Rectal smooth muscle tissue (tissue), 1 donor: ENCODE measurements at regions not wholly inside any gene's neighbourhood (a gene's known extent, or its start where the extent isn't known, plus 50 kb on each side); places are given as distances from the start of the nearest gene placed in this dataset.

Experiments used
- H3K27ac ChIP-seq: one replicate; pipeline ENCODE4 v1.7.0; 2013; ENCODE audit warnings: low read depth, low read length, inconsistent platforms
- H3K27me3 ChIP-seq: one replicate; pipeline ENCODE4 v1.7.0; 2013; ENCODE audit warnings: low read length; ENCODE audit not compliant: control insufficient read depth, insufficient read depth
- H3K36me3 ChIP-seq: one replicate; pipeline ENCODE4 v1.7.0; 2013; ENCODE audit warnings: low read length; ENCODE audit not compliant: control insufficient read depth, insufficient read depth
- H3K4me1 ChIP-seq: one replicate; pipeline ENCODE4 v1.7.0; 2013; ENCODE audit warnings: low read length; ENCODE audit not compliant: control insufficient read depth, insufficient read depth
- H3K4me3 ChIP-seq: one replicate; pipeline ENCODE4 v1.7.0; 2013; ENCODE audit warnings: low read length
- H3K9ac ChIP-seq: one replicate; pipeline ENCODE4 v1.7.0; 2013; ENCODE audit warnings: low read length

GRCh38 chr2:220503431-220503830 lies 876.0 kb downstream of the SLC4A3 start:
- Histone ChIP-seq H3K4me3 (no peak overlapping the region), H3K9ac (no peak overlapping the region), H3K36me3 (no peaks in the 10 kb centered on the region), H3K27me3 (no peaks in the 10 kb centered on the region), H3K27ac (no peak overlapping the region), H3K4me1 (no peaks in the 10 kb centered on the region)

- no peak overlapping the region for H3K4me3 ChIP-seq
- no peaks in the 10 kb centered on the region for H3K27me3 ChIP-seq
- no peaks in the 10 kb centered on the region for H3K36me3 ChIP-seq
- no peak overlapping the region for H3K27ac ChIP-seq
- no peaks in the 10 kb centered on the region for H3K4me1 ChIP-seq
- H3K9ac ChIP-seq = no peak overlapping the region
Measured at GRCh38 chr2:220504938-220505503, 877.6 kb downstream of the SLC4A3 start.

- Histone ChIP-seq H3K36me3 (no peaks in the 10 kb centered on the region), H3K27ac (no peak overlapping the region), H3K9ac (no peak overlapping the region), H3K4me3 (no peak overlapping the region), H3K27me3 (no peaks in the 10 kb centered on the region), H3K4me1 (no peaks in the 10 kb centered on the region)
Measured at GRCh38 chr2:220506466-220506865, 879.0 kb downstream of the SLC4A3 start.

GRCh38 chr2:220509096-220509757 lies 881.8 kb downstream of the SLC4A3 start:
- Histone ChIP-seq H3K36me3 (no peaks in the 10 kb centered on the region), H3K27ac (no peak overlapping the region), H3K27me3 (no peaks in the 10 kb centered on the region), H3K4me1 (no peaks in the 10 kb centered on the region), H3K9ac (no peak overlapping the region), H3K4me3 (no peak overlapping the region)

- H3K4me3 ChIP-seq = no peak overlapping the region
- H3K27ac ChIP-seq = no peak overlapping the region
Measured at GRCh38 chr2:220509966-220510365, 882.5 kb downstream of the SLC4A3 start.

GRCh38 chr2:220510668-220511067 lies 883.2 kb downstream of the SLC4A3 start:
- no peak overlapping the region for H3K27ac ChIP-seq
- H3K9ac ChIP-seq = no peak overlapping the region
- no peaks in the 10 kb centered on the region for H3K4me1 ChIP-seq
- H3K36me3 ChIP-seq = no peaks in the 10 kb centered on the region
- H3K27me3 ChIP-seq = no peaks in the 10 kb centered on the region
- H3K4me3 ChIP-seq = no peak overlapping the region

More at GRCh38 chr2:220509966-220510365, 882.5 kb downstream of the SLC4A3 start:
- Histone ChIP-seq H3K4me1 (no peaks in the 10 kb centered on the region), H3K36me3 (no peaks in the 10 kb centered on the region), H3K9ac (no peak overlapping the region), H3K27me3 (no peaks in the 10 kb centered on the region)

- Histone ChIP-seq H3K36me3 (no peaks in the 10 kb centered on the region), H3K4me1 (no peaks in the 10 kb centered on the region), H3K4me3 (no peak overlapping the region), H3K27ac (no peak overlapping the region), H3K27me3 (no peaks in the 10 kb centered on the region), H3K9ac (no peak overlapping the region)
Measured at GRCh38 chr2:220512419-220512818, 885.0 kb downstream of the SLC4A3 start.

GRCh38 chr2:220513573-220514288 lies 886.3 kb downstream of the SLC4A3 start:
- H3K9ac ChIP-seq = no peak overlapping the region
- no peaks in the 10 kb centered on the region for H3K4me1 ChIP-seq
- no peak overlapping the region for H3K27ac ChIP-seq
- H3K4me3 ChIP-seq = no peak overlapping the region
- H3K27me3 ChIP-seq = no peaks in the 10 kb centered on the region
- H3K36me3 ChIP-seq = no peaks in the 10 kb centered on the region

GRCh38 chr2:220521551-220521950 lies 894.1 kb downstream of the SLC4A3 start:
- no peak overlapping the region for H3K27ac ChIP-seq
- H3K9ac ChIP-seq = no peak overlapping the region
- no peaks in the 10 kb centered on the region for H3K4me1 ChIP-seq
- no peaks in the 10 kb centered on the region for H3K27me3 ChIP-seq
- no peaks in the 10 kb centered on the region for H3K36me3 ChIP-seq
- no peak overlapping the region for H3K4me3 ChIP-seq

GRCh38 chr2:220528180-220528675 lies 900.8 kb downstream of the SLC4A3 start:
- no peaks in the 10 kb centered on the region for H3K4me1 ChIP-seq
- H3K36me3 ChIP-seq = no peaks in the 10 kb centered on the region
- no peak overlapping the region for H3K27ac ChIP-seq

GRCh38 chr2:220531216-220531615 lies 903.8 kb downstream of the SLC4A3 start:
- no peak overlapping the region for H3K9ac ChIP-seq
- H3K27me3 ChIP-seq = no peaks in the 10 kb centered on the region
- H3K36me3 ChIP-seq = no peaks in the 10 kb centered on the region
- no peaks in the 10 kb centered on the region for H3K4me1 ChIP-seq
- H3K27ac ChIP-seq = no peak overlapping the region
- H3K4me3 ChIP-seq = no peak overlapping the region

More at GRCh38 chr2:220528180-220528675, 900.8 kb downstream of the SLC4A3 start:
- H3K27me3 ChIP-seq = no peaks in the 10 kb centered on the region
- no peak overlapping the region for H3K4me3 ChIP-seq
- no peak overlapping the region for H3K9ac ChIP-seq

- Histone ChIP-seq H3K27ac (no peak overlapping the region), H3K36me3 (no peaks in the 10 kb centered on the region), H3K9ac (no peak overlapping the region), H3K4me1 (no peaks in the 10 kb centered on the region), H3K27me3 (no peaks in the 10 kb centered on the region), H3K4me3 (no peak overlapping the region)
Measured at GRCh38 chr2:220533485-220533884, 906.1 kb downstream of the SLC4A3 start.
